SK-N-SH (cell line): ENCODE measurements at regions not wholly inside any gene's neighbourhood (a gene's known extent, or its start where the extent isn't known, plus 50 kb on each side); places are given as distances from the start of the nearest gene placed in this dataset.

Experiments used
- CTCF ChIA-PET: fragments of 300-600, 350-600 bp; formaldehyde crosslinking; extraction: SDS; loops from one replicate; lab custom pipeline; 2021; lab: Yijun Ruan, JAX
- POLR2A ChIA-PET: fragments of 350-600 bp; sonication (Branson Sonifier 250); formaldehyde crosslinking; extraction: SDS; loops from one replicate; lab custom pipeline; 2020; ENCODE audit warnings: antibody characterized with exemption, inconsistent platforms; lab: Yijun Ruan, JAX
- DNase-seq: peaks from one replicate; pipeline ENCODE4 v3.0.0; 2012
- H2AFZ ChIP-seq: fragments of 200-600 bp; sonication (generic); 2 replicates; pipeline ENCODE4 v1.8.1; 2016; ENCODE audit warnings: antibody characterized with exemption, mild to moderate bottlenecking, low read depth
- H3F3A ChIP-seq: fragments of 200-600 bp; sonication (generic); replicated peaks from 2 replicates; pipeline ENCODE3; 2016; ENCODE audit warnings: antibody characterized with exemption, mild to moderate bottlenecking; ENCODE audit not compliant: insufficient read depth
- H3K27ac ChIP-seq, 2 experiments: fragments of 200-500 bp in 1 of 2; fragments of 200-600 bp in 1 of 2; sonication (Bioruptor generic) in 1 of 2; sonication (generic), shearing (Covaris generic) in 1 of 2; 2 replicates each; pipeline versions ENCODE4 v1.5.1 to v1.6.1; 2014 to 2016; ENCODE audit warnings: low read depth in 2 of 2, inconsistent platforms in 1 of 2, low read length in 1 of 2, mild to moderate bottlenecking in 1 of 2, mixed read lengths in 1 of 2
- H3K27me3 ChIP-seq: fragments of 200-600 bp; sonication (generic), shearing (Covaris generic); 2 replicates; pipeline ENCODE4 v1.6.1; 2016; ENCODE audit warnings: mixed run types; ENCODE audit not compliant: insufficient read depth
- H3K36me3 ChIP-seq, 2 experiments: fragments of 200-500 bp in 1 of 2; fragments of 200-600 bp in 1 of 2; sonication (Bioruptor generic) in 1 of 2; sonication (generic) in 1 of 2; replicated peaks in 1 of 2; 2 replicates each; pipeline versions ENCODE3 to v1.5.1; 2014 to 2016; ENCODE audit warnings: low read length in 1 of 2, mild to moderate bottlenecking in 1 of 2; ENCODE audit not compliant: insufficient read depth in 2 of 2, control insufficient read depth in 1 of 2
- H3K4me1 ChIP-seq, 2 experiments: fragments of 200-500 bp in 1 of 2; fragments of 200-600 bp in 1 of 2; sonication (Bioruptor generic) in 1 of 2; sonication (generic), shearing (Covaris generic) in 1 of 2; 2 replicates each; pipeline versions ENCODE4 v1.5.1 to v1.6.1; 2014 to 2016; ENCODE audit warnings: low read depth in 1 of 2, low read length in 1 of 2, mixed run types in 1 of 2; ENCODE audit not compliant: insufficient read depth in 2 of 2, control insufficient read depth in 1 of 2
- H3K4me2 ChIP-seq: fragments of 200-600 bp; sonication (generic), shearing (Covaris generic); 2 replicates; pipeline ENCODE4 v1.6.1; 2017; ENCODE audit warnings: mixed run types
- H3K4me3 ChIP-seq, 2 experiments: fragments of 200-500 bp in 1 of 2; fragments of 200-600 bp in 1 of 2; sonication (Bioruptor generic) in 1 of 2; sonication (generic), shearing (Covaris generic) in 1 of 2; 2 replicates each; pipeline versions ENCODE4 v1.5.1 to v1.8.1; 2014 to 2016; ENCODE audit warnings: low read depth in 2 of 2, inconsistent platforms in 1 of 2, low read length in 1 of 2, mild to moderate bottlenecking in 1 of 2, mixed read lengths in 1 of 2, moderate library complexity in 1 of 2
- H3K79me2 ChIP-seq: fragments of 200-600 bp; sonication (generic); 2 replicates; pipeline ENCODE4 v1.8.1; 2017; ENCODE audit warnings: mild to moderate bottlenecking; ENCODE audit not compliant: insufficient read depth
- H3K9ac ChIP-seq: fragments of 200-600 bp; sonication (generic); 2 replicates; pipeline ENCODE4 v1.6.1; 2017; ENCODE audit warnings: mixed run types
- H3K9me2 ChIP-seq: fragments of 200-600 bp; sonication (generic); 2 replicates; pipeline ENCODE4 v1.6.1; 2017; ENCODE audit warnings: mixed run types
- H3K9me3 ChIP-seq: fragments of 200-600 bp; sonication (generic); 2 replicates; pipeline ENCODE4 v1.6.1; 2017; ENCODE audit warnings: mixed run types, mild to moderate bottlenecking, moderate library complexity
- H4K20me1 ChIP-seq: fragments of 200-600 bp; sonication (generic); 2 replicates; pipeline ENCODE4 v1.6.1; 2017; ENCODE audit warnings: mild to moderate bottlenecking, mixed run types; ENCODE audit not compliant: insufficient read depth
- CHD2 ChIP-seq: fragments of 150-350 bp; IDR thresholded peaks from 2 replicates; pipeline ENCODE4 v1.6.1; 2018; ENCODE audit warnings: low read length; ENCODE audit not compliant: partially characterized antibody
- ELF1 ChIP-seq: IDR thresholded peaks from 2 replicates; pipeline ENCODE4 v1.4.0; 2012
- EZH2phosphoT487 ChIP-seq: fragments of 200-600 bp; sonication (generic); IDR thresholded peaks from 2 replicates; pipeline ENCODE4 v1.6.1; 2017; ENCODE audit warnings: low read depth, mixed run types, mild to moderate bottlenecking, antibody characterized with exemption, moderate library complexity, borderline replicate concordance
- FOSL2 ChIP-seq: IDR thresholded peaks from 2 replicates; pipeline ENCODE4 v1.4.0; 2012; ENCODE audit warnings: low read depth, mild to moderate bottlenecking, moderate library complexity, borderline replicate concordance
- JUND ChIP-seq: IDR thresholded peaks from 2 replicates; pipeline ENCODE4 v1.4.0; 2012
- MEF2A ChIP-seq: IDR thresholded peaks from 2 replicates; pipeline ENCODE4 v1.4.0; 2012; ENCODE audit warnings: low read depth, borderline replicate concordance
- RAD21 ChIP-seq: IDR thresholded peaks from 2 replicates; pipeline ENCODE4 v1.6.1; 2012; ENCODE audit warnings: mild to moderate bottlenecking, low read length
- RXRA ChIP-seq: IDR thresholded peaks from 2 replicates; pipeline ENCODE4 v1.4.0; 2012; ENCODE audit warnings: low read depth, mild to moderate bottlenecking, borderline replicate concordance
- SIN3A ChIP-seq: IDR thresholded peaks from 2 replicates; pipeline ENCODE4 v1.6.1; 2012; ENCODE audit warnings: low read depth, mild to moderate bottlenecking, low read length, moderate library complexity, borderline replicate concordance
- SMC3 ChIP-seq: IDR thresholded peaks from 2 replicates; pipeline ENCODE4 v1.6.1; 2012; ENCODE audit warnings: low read depth, low read length, improper control_type of control experiment
- TAF1 ChIP-seq: IDR thresholded peaks from 2 replicates; pipeline ENCODE4 v1.6.1; 2012; ENCODE audit warnings: low read depth, mild to moderate bottlenecking, low read length, moderate library complexity, borderline replicate concordance
- TCF12 ChIP-seq: IDR thresholded peaks from 2 replicates; pipeline ENCODE4 v1.4.0; 2012
- YY1 ChIP-seq: IDR thresholded peaks from 2 replicates; pipeline ENCODE4 v1.4.0; 2012; ENCODE audit warnings: low read depth, mild to moderate bottlenecking
- WGBS: methylation state at CpG from one replicate; pipeline ENCODE4 v1.1.6; 2017; ENCODE audit warnings: low lambda C conversion rate; 5-methylcytosine and 5-hydroxymethylcytosine counted together
- TF ChIP-seq, protein P1 (sequence below): IDR thresholded peaks from 2 replicates; pipeline ENCODE4 v1.4.0; 2012; ENCODE audit warnings: low read depth, borderline replicate concordance
- TF ChIP-seq, protein P2 (sequence below): IDR thresholded peaks from 2 replicates; pipeline ENCODE4 v1.4.0; 2012; ENCODE audit warnings: low read depth
- TF ChIP-seq, protein P3 (sequence below): IDR thresholded peaks from 2 replicates; pipeline ENCODE4 v1.4.0; 2012; ENCODE audit warnings: low read depth, borderline replicate concordance
- TF ChIP-seq, protein P4 (sequence below): fragments of 200-600 bp; sonication (generic); IDR thresholded peaks from 2 replicates; pipeline ENCODE4 v1.6.1; 2017; ENCODE audit warnings: antibody characterized with exemption, mild to moderate bottlenecking, moderate library complexity
- TF ChIP-seq, protein P5 (sequence below): fragments of 150-350 bp; IDR thresholded peaks from 2 replicates; pipeline ENCODE4 v1.6.1; 2017; ENCODE audit warnings: antibody characterized with exemption, low read length, low read depth, borderline replicate concordance
- TF ChIP-seq, protein P6 (sequence below): IDR thresholded peaks from 2 replicates; pipeline ENCODE4 v1.6.1; 2012; ENCODE audit warnings: mild to moderate bottlenecking, low read depth, low read length, moderate library complexity

DNA sequence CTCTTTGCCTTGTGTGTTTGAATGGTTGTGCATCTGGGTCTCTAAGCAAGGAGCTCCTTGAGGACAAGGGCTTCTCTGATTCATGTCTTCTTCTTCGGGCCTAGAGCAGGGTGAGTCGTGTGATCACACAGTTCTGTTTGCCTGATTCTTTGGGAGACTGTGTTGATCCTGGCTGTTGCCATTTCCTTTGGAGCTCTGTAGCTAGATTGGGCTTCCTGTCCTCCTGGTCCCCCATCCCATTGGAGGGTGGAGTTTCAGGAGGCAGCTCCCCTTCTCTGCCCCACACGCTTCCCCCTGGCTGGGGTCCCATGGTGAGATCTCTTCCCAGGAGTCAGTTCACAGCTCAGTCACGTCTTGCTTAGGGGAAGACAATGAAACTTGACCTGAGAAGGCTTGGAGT is 92.8 kb downstream of the TRIB2 start:
- no peak for TF ChIP-seq SMC3
- no peak for TF ChIP-seq JUND
- TF ChIP-seq, protein P1, sequence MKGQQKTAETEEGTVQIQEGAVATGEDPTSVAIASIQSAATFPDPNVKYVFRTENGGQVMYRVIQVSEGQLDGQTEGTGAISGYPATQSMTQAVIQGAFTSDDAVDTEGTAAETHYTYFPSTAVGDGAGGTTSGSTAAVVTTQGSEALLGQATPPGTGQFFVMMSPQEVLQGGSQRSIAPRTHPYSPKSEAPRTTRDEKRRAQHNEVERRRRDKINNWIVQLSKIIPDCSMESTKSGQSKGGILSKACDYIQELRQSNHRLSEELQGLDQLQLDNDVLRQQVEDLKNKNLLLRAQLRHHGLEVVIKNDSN = no peak
- no peak for TF ChIP-seq YY1
- TF ChIP-seq, protein P2, sequence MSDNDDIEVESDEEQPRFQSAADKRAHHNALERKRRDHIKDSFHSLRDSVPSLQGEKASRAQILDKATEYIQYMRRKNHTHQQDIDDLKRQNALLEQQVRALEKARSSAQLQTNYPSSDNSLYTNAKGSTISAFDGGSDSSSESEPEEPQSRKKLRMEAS = no peak
- TF ChIP-seq EZH2phosphoT487 = no peak
- TF ChIP-seq RAD21 = no peak
- TF ChIP-seq, protein P3, sequence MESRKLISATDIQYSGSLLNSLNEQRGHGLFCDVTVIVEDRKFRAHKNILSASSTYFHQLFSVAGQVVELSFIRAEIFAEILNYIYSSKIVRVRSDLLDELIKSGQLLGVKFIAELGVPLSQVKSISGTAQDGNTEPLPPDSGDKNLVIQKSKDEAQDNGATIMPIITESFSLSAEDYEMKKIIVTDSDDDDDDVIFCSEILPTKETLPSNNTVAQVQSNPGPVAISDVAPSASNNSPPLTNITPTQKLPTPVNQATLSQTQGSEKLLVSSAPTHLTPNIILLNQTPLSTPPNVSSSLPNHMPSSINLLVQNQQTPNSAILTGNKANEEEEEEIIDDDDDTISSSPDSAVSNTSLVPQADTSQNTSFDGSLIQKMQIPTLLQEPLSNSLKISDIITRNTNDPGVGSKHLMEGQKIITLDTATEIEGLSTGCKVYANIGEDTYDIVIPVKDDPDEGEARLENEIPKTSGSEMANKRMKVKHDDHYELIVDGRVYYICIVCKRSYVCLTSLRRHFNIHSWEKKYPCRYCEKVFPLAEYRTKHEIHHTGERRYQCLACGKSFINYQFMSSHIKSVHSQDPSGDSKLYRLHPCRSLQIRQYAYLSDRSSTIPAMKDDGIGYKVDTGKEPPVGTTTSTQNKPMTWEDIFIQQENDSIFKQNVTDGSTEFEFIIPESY = no peak
- TF ChIP-seq FOSL2 = no peak
- TF ChIP-seq RXRA = no peak
- no peak for TF ChIP-seq MEF2A
- no peak for TF ChIP-seq TAF1
- TF ChIP-seq, protein P4, sequence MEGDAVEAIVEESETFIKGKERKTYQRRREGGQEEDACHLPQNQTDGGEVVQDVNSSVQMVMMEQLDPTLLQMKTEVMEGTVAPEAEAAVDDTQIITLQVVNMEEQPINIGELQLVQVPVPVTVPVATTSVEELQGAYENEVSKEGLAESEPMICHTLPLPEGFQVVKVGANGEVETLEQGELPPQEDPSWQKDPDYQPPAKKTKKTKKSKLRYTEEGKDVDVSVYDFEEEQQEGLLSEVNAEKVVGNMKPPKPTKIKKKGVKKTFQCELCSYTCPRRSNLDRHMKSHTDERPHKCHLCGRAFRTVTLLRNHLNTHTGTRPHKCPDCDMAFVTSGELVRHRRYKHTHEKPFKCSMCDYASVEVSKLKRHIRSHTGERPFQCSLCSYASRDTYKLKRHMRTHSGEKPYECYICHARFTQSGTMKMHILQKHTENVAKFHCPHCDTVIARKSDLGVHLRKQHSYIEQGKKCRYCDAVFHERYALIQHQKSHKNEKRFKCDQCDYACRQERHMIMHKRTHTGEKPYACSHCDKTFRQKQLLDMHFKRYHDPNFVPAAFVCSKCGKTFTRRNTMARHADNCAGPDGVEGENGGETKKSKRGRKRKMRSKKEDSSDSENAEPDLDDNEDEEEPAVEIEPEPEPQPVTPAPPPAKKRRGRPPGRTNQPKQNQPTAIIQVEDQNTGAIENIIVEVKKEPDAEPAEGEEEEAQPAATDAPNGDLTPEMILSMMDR = no peak
- TF ChIP-seq ELF1 = no peak
- TF ChIP-seq SIN3A = no peak
- no peak for TF ChIP-seq TCF12
- no peak for TF ChIP-seq CHD2
- TF ChIP-seq, protein P5, sequence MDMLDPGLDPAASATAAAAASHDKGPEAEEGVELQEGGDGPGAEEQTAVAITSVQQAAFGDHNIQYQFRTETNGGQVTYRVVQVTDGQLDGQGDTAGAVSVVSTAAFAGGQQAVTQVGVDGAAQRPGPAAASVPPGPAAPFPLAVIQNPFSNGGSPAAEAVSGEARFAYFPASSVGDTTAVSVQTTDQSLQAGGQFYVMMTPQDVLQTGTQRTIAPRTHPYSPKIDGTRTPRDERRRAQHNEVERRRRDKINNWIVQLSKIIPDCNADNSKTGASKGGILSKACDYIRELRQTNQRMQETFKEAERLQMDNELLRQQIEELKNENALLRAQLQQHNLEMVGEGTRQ = no peak
- TF ChIP-seq, protein P6, sequence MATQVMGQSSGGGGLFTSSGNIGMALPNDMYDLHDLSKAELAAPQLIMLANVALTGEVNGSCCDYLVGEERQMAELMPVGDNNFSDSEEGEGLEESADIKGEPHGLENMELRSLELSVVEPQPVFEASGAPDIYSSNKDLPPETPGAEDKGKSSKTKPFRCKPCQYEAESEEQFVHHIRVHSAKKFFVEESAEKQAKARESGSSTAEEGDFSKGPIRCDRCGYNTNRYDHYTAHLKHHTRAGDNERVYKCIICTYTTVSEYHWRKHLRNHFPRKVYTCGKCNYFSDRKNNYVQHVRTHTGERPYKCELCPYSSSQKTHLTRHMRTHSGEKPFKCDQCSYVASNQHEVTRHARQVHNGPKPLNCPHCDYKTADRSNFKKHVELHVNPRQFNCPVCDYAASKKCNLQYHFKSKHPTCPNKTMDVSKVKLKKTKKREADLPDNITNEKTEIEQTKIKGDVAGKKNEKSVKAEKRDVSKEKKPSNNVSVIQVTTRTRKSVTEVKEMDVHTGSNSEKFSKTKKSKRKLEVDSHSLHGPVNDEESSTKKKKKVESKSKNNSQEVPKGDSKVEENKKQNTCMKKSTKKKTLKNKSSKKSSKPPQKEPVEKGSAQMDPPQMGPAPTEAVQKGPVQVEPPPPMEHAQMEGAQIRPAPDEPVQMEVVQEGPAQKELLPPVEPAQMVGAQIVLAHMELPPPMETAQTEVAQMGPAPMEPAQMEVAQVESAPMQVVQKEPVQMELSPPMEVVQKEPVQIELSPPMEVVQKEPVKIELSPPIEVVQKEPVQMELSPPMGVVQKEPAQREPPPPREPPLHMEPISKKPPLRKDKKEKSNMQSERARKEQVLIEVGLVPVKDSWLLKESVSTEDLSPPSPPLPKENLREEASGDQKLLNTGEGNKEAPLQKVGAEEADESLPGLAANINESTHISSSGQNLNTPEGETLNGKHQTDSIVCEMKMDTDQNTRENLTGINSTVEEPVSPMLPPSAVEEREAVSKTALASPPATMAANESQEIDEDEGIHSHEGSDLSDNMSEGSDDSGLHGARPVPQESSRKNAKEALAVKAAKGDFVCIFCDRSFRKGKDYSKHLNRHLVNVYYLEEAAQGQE = no peak
- TF ChIP-seq, all 33 proteins: peak for 0
- Histone ChIP-seq H3K4me1 (peaks cover under 1% of the 10 kb centered on the region in 2 experiments; a peak in 2 of 4 replicates), H3K27me3 (no peaks in the 10 kb centered on the region), H3K79me2 (no peaks in the 10 kb centered on the region), H3F3A (no peaks in the 10 kb centered on the region), H3K27ac (no peak overlapping the region), H3K4me3 (no peak overlapping the region), H3K9me3 (no peaks in the 10 kb centered on the region), H2AFZ (no peak overlapping the region), H3K9ac (no peak overlapping the region), H3K36me3 (no peaks in the 10 kb centered on the region), H3K4me2 (no peak overlapping the region), H3K9me2 (no peaks in the 10 kb centered on the region), H4K20me1 (no peaks in the 10 kb centered on the region)
- no peak for DNase-seq
- WGBS = 87% methylated on average over 4 of the region's 4 CpGs
- POLR2A ChIA-PET = interaction anchor here (0.6 kb wide), 1 partner anchor 843 kb away, joined by 6 read pairs; no protein-coding TSS in a partner anchor
- CTCF ChIA-PET = interaction anchor here (0.8 to 1.1 kb wide), 3 partner anchors 18 to 197 kb away, joined by 3 read pairs; no protein-coding TSS in a partner anchor
